NT2/D1 (cell line): ENCODE measurements at regions not wholly inside any gene's neighbourhood (a gene's known extent, or its start where the extent isn't known, plus 50 kb on each side); places are given as distances from the start of the nearest gene placed in this dataset.

ENCODE experiments used
- YY1 ChIP-seq: IDR thresholded peaks from 2 replicates; pipeline ENCODE4 v1.6.1; 2011; ENCODE audit not compliant: insufficient read length, insufficient read depth
- ZNF274 ChIP-seq: IDR thresholded peaks from 2 replicates; pipeline ENCODE4 v1.6.1; 2011; ENCODE audit warnings: mild to moderate bottlenecking, low read depth, low read length

DNA sequence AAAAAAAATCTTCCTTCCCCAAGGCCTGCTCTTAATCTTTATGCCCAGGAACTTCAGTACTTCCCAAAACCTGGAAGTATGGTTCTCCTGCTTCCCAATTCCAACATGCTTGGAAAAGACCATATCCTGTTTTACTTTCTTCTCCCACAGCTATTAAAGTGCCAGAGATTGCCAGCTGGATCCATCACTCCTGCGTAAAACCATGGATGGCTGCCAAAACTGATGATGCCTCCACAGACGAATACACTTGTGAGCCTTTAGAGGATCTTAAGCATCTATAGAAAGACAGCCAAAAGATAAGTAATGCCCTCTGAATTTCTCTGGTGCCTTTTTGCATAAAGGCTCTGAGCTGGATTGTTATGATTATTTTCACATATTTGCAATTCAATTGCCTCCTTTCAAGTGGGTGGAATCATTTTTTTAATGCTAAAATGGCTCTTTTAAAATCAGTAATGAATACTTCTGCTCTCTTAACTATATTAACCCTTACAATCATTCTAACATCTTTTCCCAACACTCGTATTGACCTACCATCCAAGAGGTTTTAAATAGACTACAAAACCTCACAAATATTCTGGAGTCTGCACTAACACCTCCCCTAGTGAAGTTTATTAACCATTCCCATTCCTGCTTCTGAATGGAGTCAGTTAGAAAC is 1807.8 kb downstream of the BRINP3 start:
- no peak for TF ChIP-seq YY1
- TF ChIP-seq ZNF274, result no peak
